Adrenal gland (tissue), 5 donors: ENCODE measurements at regions not wholly inside any gene's neighbourhood (a gene's known extent, or its start where the extent isn't known, plus 50 kb on each side); places are given as distances from the start of the nearest gene placed in this dataset.

ENCODE experiments used
- CTCF ChIP-seq, 6 experiments: fragments of 450-650 bp in 4 of 6; fragments of 200-600 bp in 2 of 6; sonication (generic) in 1 of 6; IDR thresholded peaks; 1 replicate in 5 of 6; 2 replicates in 1 of 6; pipeline versions ENCODE4 v1.5.1 to v1.8.0; 2016 to 2021; ENCODE audit warnings: antibody characterized with exemption in 6 of 6, mild to moderate bottlenecking in 2 of 6, moderate library complexity in 1 of 6
- POLR2A ChIP-seq, 2 donors: fragments of 450-650 bp; IDR thresholded peaks; one replicate each; pipeline ENCODE4 v1.6.1; 2017; ENCODE audit warnings: antibody characterized with exemption in 2 of 2, mild to moderate bottlenecking in 2 of 2, moderate library complexity in 1 of 2
- donor health status: DM: no; HTN: no; CAD: no.

DNA sequence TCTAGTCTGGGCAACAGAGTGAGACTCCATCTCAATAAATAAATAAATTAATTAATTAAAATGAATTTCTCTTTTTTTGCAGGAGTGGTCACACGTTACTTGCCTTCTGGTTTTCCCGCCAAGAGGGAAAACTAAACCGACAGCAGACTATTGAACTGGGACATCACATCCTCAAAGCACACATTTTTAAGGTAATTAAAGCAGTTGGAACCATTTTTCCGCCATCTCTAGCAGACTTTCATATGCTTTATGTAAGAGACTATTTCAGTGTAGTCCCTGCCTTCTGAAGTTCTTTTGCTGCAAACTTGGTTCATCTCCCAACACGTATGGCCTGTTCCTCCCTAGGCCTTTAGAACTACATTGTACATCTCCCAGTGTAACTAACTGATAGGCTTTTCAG, 66.5 kb downstream of the CYB561 start:
- TF ChIP-seq CTCF (IDR thresholded peaks at IDR 0.05) (no peak), POLR2A (IDR thresholded peaks at IDR 0.05) (no peak)
